Pons (tissue), 1 donor: ENCODE measurements at regions not wholly inside any gene's neighbourhood (a gene's known extent, or its start where the extent isn't known, plus 50 kb on each side); places are given as distances from the start of the nearest gene placed in this dataset.
"Not testable (repeated sequence)": the region's sequence is repeated elsewhere in the genome, so short reads cannot be mapped to it uniquely, and the experiment has no call there.

ENCODE experiments used
- DNase-seq: peaks from one replicate; pipeline ENCODE4 v3.0.0-alpha.2; 2016; ENCODE audit warnings: low spot score

- no peak for DNase-seq
These were observed 2015.1 kb upstream of the C9orf72 start for GRCh38 chr9:29588361-29588760.

GRCh38 chr9:29609282-29609681 lies 2036.0 kb upstream of the C9orf72 start:
- no peak for DNase-seq

GRCh38 chr9:29613773-29614172 lies 2040.5 kb upstream of the C9orf72 start:
- no peak for DNase-seq

DNA sequence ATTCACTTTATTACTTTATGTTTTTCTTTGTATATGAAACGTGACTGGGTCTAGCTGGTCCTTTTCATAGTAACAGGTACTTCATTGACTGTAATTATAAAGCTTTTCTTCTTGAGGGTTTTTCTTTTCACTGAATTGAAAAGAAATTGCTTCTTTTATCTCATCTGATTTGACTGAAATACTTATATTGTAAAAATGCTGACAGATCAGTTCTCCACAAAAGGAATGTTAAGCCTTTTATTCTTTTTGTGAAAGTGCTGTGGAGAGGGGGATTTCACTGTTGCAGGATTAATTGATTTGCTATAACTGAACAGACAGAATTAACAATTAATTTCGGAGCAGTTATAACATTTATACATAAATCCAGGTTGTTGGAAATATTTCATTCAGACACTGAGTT lies 2043.6 kb upstream of the C9orf72 start:
- no peak for DNase-seq

- no peak for DNase-seq
These were observed 2052.0 kb upstream of the C9orf72 start for GRCh38 chr9:29625292-29625731.

GRCh38 chr9:29625931-29626330 lies 2052.7 kb upstream of the C9orf72 start:
- DNase-seq: no peak

DNA sequence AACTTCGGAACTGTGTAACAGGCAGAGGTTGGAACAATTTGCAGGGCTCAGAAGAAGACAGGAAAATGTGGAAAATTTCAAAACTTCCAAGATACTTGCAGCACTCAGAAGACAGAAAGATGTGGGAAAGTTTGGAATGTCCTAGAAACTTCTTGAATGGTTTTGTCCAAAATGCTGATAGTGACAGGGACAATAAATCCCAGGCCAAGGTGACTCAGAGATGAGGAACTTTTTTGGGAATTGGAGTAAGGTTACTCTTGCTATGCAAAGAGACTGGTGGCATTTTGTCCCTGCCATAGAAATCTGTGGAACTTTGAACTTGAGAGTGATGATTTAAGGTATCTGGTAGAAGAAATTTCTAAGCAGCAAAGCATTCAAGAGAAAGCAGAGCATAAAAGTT lies 2055.6 kb upstream of the C9orf72 start:
- DNase-seq: not testable (repeated sequence)

DNA sequence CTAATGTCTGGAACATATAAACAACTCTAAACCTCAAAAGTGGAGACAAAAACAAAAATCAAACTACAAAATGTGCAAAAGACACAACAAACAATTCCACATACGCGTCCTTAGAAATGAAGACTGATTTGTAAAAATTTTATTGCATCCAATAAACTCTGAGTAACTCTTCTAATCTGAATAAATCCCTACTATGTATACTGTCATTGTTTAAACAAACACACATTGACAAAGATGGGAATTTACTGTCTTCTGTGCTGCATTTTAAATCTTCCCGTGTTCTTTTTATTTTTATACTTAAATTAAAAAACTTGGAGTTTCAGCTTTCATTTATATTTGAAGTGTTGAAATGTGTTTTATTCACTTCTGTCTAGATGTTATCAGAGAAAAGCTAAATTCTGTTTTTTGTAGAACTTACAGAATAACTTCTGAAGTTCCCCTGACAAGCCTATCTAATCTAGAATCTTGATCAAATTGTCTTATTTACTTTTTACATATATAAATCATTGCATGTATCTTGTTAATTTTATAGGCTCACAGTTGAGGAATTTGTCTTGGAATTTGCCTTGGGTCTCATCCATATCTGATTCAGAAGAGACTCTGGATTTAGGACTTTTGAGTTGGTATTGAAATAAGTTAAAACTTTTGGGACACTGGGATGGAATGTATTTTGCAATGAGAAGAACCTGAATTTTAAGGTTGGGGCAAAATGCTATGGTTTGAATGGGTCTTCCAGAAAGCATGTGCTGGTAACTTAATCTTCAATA lies 2064.4 kb upstream of the C9orf72 start:
- no peak for DNase-seq

DNA sequence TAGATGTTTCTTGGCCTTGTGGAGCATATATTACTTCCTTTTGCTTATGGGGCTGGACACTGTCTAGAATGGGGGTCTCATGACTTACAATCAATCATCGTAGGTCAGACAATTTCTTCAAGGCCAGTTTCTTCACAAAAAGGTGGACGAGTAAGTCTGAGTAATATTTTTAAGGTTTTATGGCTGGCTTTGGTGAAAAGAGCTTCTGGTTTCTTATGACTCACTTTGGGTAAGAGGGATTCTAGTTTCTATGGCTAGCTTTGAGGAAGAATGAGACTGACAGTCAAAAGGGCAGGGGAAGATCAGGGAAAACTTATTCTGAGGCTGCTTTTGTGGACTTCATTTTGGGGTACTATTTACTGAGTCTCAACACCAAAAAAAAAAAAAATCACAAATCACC lies 2067.2 kb upstream of the C9orf72 start:
- DNase-seq: no peak

GRCh38 chr9:29644514-29644913 lies 2071.2 kb upstream of the C9orf72 start:
- no peak for DNase-seq

- DNase-seq: no peak
These were observed 2074.2 kb upstream of the C9orf72 start for GRCh38 chr9:29647451-29647850.

DNA sequence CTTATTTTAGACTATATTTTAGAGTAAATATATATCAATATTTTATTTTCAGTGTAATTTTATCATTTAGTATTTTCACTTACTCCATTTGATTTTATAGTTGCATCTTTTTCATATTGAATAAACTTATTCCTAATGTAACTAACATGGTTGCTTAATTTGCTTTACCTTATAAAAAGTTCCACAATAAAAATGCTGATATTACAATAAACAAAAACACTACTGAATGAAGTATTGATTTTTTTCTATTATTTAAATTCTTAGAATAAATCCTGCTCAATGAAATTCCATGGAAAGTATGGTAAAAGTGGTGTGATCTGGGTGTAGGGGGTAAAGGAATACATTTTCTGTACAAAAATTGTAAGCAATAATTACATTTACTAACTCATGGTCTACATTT lies 2074.9 kb upstream of the C9orf72 start:
- no peak for DNase-seq

DNA sequence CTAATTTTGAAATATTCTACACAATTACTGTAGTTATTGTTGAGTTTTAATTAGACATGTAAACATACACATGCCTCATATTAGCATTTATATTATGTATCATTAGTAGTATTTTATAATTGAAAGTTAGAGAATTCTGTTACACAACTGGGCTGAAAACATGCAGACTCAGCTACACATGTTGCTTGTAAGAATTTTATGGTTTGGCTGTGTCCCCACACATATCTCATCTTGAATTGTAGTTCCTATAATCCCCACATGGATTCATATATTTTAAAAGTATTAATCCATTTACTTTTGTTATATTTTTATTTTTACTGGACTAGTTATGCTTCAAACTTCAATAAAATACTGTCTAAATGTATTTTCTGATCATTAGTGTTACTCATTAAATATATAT lies 2075.3 kb upstream of the C9orf72 start:
- DNase-seq: no peak

GRCh38 chr9:29656641-29657406 lies 2083.5 kb upstream of the C9orf72 start:
- DNase-seq: no peak

- no peak for DNase-seq
These were observed 2084.5 kb upstream of the C9orf72 start for GRCh38 chr9:29657821-29658220.

DNA sequence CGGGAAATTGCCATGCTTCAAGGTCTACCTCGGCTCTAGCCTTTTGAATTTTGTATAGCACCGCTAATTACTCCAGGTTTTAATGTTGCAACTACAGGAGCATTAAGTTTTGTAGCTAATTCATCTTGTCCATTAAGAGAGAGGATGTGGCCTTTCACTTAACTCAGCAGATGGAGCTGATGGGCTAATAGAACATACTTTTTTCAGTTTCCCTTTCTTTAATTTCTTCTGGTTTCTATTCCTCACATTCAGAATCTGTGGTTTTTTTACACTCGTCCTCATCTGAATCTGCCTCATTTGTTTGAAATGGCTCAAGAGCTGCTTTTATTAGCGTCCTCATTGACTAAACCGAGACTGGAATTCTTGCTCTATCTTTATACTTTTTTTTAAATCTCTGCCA lies 2085.7 kb upstream of the C9orf72 start:
- no peak for DNase-seq

DNA sequence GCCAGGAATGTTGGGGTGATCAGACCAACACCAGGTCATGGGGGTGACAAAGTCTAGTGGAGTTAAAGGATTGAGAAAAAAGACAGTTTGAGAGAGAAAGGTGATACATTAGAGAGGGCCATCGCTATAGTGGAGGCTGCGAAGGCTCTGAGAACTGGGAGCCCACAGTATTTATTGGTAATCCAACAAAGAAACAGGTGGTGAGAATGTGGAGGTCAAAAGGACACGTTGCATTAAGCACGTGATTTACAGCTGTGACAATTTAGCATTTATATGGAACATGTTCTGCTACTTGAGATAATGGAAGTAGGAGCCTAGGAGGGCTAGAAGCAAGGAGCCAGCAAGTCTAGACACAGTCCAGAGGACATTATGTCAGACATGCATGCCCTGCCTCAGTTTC lies 2086.5 kb upstream of the C9orf72 start:
- no peak for DNase-seq

DNA sequence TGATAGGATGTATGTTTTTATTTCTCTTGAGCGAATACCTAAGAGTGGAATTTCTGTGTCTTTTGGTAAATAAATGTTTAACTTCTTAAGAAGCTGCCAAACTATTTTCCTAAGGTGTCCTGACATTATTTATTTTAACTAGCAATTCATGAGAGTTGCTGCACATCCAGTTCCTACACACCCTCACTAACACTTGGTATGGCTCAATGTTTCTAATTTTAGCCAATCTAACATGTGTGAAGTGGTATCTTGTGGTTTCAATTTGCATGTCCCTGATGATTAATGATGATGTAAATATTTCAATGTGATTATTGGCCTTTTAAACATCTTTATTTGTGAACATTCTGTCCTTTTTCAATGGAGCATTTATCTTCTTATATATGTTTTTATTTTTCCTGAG lies 2095.5 kb upstream of the C9orf72 start:
- no peak for DNase-seq

DNA sequence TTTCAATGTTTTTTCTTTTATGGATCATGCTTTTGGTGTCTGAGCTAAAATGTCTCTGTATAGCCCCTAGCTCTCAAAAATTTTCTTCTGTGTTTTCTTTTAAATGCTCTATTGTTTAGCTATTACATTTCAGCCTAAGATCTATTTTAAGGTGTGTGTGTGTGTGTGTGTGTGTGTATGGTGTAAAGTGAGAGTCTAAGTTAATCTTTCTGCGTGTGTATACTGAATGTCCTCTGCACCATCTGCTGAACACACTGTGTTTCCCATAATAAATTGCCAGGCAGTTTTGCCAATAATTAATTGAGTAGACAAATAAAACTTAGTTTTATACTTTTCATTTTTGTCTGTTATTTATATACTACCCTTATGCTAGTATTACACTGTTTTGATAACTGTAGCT lies 2096.3 kb upstream of the C9orf72 start:
- DNase-seq: no peak

DNA sequence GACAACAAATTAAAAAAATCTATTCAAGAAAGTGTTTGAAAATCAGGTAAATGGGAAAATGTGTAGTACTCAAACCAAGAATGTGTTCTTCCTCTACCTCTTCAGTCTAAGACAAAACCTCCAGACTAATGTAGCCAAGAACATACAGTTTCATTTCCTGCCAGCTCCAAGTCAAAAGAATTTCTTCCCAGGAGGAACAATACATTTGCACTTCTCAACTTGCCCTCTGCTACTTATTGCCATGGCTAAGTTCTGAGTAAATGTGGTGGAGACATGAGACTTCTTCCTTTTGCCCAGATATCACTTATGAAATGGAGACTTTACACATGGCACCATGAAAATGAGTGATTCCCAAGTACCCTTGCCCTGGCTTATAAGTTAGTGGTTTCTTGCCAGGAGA lies 2112.2 kb upstream of the C9orf72 start:
- DNase-seq: no peak

DNA sequence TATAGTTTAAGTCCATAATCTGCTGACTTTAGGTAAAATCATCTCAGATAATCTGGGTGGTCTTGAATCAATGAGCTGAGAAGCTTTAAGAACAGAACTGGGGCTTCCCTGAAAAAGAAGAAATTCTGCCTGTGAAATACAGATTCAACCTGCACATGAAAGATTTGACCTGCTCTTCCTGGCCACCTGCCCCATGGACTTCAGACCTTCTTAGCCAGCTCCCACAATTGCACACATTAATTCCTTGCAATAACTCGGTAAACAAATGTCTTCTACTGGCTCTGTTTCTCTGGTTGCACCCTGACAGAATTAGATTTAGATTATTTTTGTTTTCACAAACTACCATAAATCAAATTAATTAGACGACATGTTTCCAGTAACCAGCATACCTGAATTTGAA lies 2117.9 kb upstream of the C9orf72 start:
- DNase-seq: no peak

GRCh38 chr9:29691758-29692407 lies 2118.6 kb upstream of the C9orf72 start:
- DNase-seq: peak; percentile 16

GRCh38 chr9:29697011-29697410 lies 2123.7 kb upstream of the C9orf72 start:
- DNase-seq: no peak
